Muscle of back (tissue), 3 donors: ENCODE measurements at regions not wholly inside any gene's neighbourhood (a gene's known extent, or its start where the extent isn't known, plus 50 kb on each side); places are given as distances from the start of the nearest gene placed in this dataset.
A peak's percentile ranks its signal among the peaks of the same experiment; 100 is the strongest.

Experiments
- DNase-seq, 3 donors: peaks; one replicate each; pipeline versions ENCODE4 v3.0.0 to v3.0.0-alpha.2; 2013

GRCh38 chr14:44297437-44297836 lies 209.6 kb downstream of the FSCB start:
- peak; percentile 30 to 66 (median 33) for DNase-seq

DNA sequence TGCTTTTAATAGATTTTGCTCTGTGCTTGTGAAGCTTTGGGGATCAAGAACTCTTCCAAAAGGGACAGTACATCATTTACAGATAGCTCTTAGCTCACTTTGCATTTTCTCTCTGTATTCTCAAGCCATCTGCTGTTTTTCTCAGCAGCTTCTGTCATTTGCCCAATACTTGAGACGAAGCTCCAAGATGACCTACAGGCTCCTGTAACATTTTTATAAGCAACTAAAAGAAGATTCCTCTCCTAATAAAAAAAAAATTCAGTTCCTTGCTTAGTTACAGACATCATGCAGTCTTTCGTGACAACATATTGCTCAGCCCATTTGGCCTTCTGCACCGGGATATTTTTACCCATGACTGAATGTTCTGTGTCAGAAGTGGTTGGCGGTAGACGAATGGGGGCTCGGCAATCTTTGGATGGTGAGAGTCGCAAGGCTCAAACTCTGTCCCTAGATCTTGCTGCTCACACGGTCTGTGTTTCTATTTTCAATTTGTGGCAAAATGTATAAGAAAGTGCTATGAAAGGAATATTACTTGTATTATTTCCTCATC lies 215.6 kb downstream of the FSCB start:
- peak in 1 of 3 donors; percentile 12 for DNase-seq

GRCh38 chr14:44287858-44288257 lies 219.2 kb downstream of the FSCB start:
- DNase-seq, result no peak

DNA sequence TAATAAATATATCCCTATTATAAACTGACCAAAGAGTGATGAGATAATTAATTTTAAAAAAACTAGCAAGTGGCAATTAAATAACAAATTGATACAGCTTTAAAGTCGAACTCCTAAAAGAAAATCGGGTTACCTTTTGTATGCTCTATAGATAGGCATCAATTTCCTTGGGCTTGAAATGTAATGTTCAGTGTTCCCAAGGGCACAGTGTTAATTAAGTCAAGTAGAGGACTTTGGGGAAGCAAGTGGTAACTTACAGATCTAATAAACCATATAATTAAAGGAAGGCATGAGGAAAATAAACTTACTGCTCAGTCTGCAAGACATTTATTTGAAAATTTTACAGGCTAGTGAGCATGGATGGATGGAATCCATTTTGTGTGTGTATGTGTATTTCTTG lies 220.9 kb downstream of the FSCB start:
- DNase-seq, result no peak

GRCh38 chr14:44283836-44284235 lies 223.2 kb downstream of the FSCB start:
- no peak for DNase-seq

DNA sequence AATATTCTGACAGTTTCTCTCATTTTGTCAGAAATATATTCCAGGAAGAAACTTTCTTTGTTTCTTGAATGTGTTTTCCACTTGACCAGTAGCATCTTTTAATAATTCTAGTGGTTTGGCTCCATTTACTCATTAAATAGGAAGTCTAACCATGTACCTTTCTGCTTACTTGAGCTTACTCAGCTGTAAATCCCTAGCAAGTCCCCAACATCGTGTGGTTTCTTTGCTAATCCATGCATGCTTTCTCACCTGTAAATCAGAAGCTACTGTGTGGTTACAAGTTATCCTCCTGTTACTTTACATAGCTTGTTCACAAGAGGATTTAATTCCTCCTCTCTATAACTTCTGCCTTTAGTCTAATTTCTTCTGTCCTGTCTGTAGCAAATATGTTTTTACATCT lies 227.7 kb downstream of the FSCB start:
- no peak for DNase-seq

GRCh38 chr14:44271637-44272036 lies 235.4 kb downstream of the FSCB start:
- no peak for DNase-seq

DNA sequence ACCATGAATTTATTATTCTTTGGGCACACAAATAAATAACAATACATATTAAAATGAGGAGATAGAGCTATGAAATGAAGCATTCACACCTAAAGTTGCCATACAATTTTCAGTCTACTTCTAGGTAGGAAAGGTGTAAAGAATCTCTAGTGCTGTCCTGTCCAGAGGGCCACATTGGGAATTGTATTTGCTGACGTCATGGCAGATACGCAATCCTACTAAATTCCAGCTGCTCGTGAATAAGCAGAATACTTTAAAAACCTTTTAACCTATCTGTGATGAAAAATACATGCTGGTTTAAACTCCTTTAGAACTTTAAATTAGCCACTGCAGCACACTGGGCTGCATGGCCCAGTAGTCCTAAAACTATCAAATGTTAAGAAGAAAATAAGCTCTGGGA lies 236.1 kb downstream of the FSCB start:
- DNase-seq, result no peak

- DNase-seq, result no peak
Observed at GRCh38 chr14:44265246-44265645, 241.8 kb downstream of the FSCB start.

DNA sequence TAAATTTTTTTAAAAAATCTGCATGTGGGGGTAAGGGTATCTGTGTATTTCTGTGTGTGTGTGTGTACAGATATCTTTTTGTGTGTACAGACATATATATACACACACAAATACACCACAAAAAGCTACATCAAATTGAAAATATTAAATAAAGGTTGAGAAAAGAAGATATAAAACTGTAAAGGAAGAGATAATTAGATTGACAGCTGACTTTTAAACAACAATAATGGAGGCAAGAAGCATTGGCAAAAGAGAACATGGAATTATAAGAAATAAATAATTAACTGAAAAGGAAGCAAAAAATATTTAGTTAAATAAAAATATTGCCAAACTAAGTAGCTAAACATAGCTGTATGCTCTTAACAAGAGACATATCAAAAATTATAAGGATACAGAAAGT lies 291.4 kb downstream of the FSCB start:
- no peak for DNase-seq

DNA sequence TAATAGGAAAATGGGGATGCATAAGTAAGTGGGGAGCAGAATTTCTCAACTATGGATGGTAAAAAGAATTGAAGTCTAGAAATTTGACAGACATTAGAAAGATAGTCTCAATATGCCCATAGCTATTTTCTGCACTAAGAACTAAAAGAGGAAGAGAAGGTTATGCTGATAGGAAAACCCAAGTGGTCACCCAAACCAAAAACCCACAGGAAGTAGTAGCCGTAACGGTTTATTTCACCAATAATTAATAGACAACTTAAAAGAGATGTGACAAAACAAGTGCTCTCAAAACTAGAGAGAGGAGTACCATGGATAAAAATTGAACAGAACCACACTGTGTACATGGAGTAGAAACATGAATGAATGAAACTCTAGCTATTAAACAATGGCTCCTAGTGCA lies 295.4 kb downstream of the FSCB start:
- DNase-seq, result no peak

- DNase-seq, result peak in 2 of 3 donors; percentile 7 to 16
Observed at GRCh38 chr14:44204061-44204835, 302.8 kb downstream of the FSCB start.

DNA sequence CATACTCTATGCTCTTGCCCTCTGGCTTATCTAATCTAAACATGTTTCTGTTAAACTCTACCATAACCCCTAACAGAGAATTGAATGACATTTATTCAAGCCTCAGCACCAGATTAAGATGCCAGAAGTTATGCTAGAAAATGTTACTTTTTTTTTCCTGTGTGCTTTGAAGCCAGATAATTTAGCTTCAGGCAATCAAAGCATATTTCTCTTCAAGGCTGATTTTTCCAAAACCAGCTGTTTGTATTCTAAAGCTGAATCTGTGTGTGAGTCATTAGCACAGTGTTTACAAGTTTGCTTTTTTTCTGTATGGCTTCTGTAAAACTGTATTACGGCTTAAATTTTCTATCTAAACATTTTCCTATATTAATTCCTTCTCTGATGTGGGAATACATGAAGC lies 326.1 kb downstream of the FSCB start:
- no peak for DNase-seq

DNA sequence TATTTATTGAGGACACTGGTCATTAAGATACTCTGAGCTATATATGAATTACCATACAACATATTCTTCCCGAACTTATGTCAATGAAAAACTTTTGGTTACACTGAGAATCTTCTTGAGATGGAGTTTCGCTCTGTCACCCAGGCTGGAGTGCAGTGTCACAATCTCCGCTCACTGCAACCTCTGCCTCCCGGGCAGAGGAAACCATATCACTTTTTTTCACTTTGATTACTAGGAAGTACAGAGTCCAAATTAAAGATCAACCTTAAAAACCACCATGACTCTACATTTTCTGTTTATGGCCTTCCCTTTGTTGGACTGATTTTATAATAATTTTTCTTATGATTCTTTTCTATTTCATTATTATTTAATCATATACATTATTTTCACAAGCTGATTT lies 336.5 kb downstream of the FSCB start:
- no peak for DNase-seq

DNA sequence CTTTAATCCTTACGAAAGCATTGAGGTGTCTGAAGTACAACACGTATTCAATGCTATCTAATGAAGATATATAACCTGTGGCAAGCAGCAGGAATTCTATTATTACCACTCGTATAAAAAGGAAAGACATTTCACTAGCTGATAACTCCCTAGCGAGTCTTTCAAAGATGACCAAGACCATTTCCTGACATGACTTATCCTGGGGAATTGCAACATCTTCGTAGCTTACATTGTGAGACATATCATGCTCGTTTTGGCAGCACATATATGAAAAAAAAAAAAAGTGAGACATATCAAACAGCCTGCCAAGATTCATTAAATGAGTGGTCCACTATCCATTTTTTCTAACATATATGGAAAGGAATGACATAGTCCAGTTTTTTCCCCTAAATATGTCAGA lies 337.0 kb downstream of the FSCB start:
- DNase-seq, result peak in 1 of 3 donors; percentile 21

- DNase-seq, result no peak
Observed at GRCh38 chr14:44168566-44168965, 338.5 kb downstream of the FSCB start.

DNA sequence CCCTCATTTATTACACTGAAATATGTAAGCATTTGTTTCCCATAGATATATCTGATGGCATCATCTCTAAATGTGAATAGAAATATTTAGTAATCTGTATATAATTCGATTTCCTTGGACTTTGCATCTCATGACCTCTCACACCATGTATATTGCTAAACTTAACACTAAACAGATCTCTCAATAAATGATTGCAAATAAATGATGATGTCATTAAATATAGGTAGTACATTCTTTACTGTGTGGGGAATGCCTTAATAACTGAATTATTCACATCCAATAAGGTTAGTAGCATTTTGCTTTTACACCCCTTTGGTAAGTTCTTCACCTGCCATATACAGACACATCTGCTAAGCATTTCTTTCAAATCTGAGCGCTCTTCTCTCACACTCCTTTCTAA lies 340.5 kb downstream of the FSCB start:
- DNase-seq, result no peak

DNA sequence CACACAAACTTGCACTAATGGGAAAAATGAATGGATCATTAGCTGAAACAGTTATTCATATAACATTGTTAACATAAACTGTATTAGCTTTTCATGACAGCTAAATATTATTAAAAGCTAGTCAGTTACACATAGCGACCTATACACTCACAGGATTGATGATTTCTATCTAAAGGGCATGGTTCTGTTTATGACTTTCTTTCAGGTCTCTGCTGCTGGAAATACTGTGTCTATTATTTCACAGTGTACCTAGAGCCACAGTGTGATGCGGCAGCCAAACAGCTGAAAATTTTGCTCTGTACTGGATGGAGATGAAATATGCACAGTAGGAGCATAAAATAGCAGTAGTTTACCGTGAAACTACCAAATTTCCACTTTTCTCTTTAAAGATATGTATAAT lies 341.1 kb downstream of the FSCB start:
- no peak for DNase-seq

DNA sequence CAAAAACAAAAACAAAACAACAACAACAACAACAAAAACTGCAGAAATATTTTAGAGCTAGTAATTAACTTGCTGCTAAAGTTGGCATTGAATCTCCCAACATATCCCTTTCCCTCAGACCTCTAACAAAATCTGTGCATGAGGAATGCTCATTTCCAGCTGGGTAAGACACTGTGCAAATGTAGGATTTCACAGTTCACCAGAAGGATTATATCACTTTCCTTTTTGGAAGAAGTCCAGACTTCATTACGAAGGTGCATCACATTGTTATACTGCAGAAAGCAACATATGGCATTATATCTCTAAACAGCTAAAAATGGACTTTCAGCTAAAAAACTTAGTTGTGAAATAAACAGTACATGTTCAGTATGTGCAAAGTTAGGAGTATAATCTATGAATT lies 341.8 kb downstream of the FSCB start:
- DNase-seq, result peak in 1 of 3 donors; percentile 11

DNA sequence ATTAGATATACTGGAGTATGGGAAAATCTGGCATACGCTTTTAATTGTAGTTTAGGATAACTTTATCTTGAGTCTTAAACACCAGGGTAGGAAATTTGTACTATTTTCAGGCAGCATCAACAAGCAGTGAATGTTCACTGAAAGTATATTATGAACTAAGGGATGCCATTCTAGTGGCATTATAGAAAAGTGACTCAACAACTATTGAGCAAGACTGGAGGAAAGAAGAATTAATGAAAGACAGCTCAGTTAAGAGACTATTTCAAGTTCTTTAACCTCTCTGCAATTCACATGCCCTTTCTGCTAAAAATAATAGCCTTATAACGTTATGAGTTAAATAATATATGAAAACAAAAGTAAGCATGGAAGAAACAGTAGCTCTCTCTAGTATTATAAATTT lies 343.1 kb downstream of the FSCB start:
- no peak for DNase-seq

- no peak for DNase-seq
Observed at GRCh38 chr14:44162197-44162596, 344.9 kb downstream of the FSCB start.

- DNase-seq, result no peak
Observed at GRCh38 chr14:44154874-44155273, 352.2 kb downstream of the FSCB start.

GRCh38 chr14:44154446-44154845 lies 352.6 kb downstream of the FSCB start:
- no peak for DNase-seq
